ENCODE measurements at regions not wholly inside any gene's neighbourhood (a gene's known extent, or its start where the extent isn't known, plus 50 kb on each side); places are given as distances from the start of the nearest gene placed in this dataset.

GRCh38 chr6:145270464-145270863 lies 464.9 kb downstream of the EPM2A start:
- H3K4me1 Mint-ChIP-seq (ENCODE audit: low read depth, unreplicated experiment), result peaks cover 48% of the 10 kb centered on the region
- intact Hi-C loops (cut with micrococcal nuclease; ENCODE audit: unreplicated experiment), result no loop called here
- no peaks in the 10 kb centered on the region for H3K9me3 ChIP-seq
- H3K36me3 ChIP-seq (ENCODE audit: control insufficient read depth, insufficient read depth, low read length), result no peaks in the 10 kb centered on the region
- H3K27me3 Mint-ChIP-seq (ENCODE audit: insufficient read depth, unreplicated experiment), result no peaks in the 10 kb centered on the region
- no peak overlapping the region for H3K4me3 ChIP-seq (ENCODE audit: low read depth, low read length)
- no TSS peak for BruUV-seq (replicated peaks)
- no peaks in the 10 kb centered on the region for H3K27me3 ChIP-seq (replicated peaks; ENCODE audit: control insufficient read depth, insufficient read depth, low read length)
- H3K4me3 Mint-ChIP-seq (ENCODE audit: unreplicated experiment), result no peak overlapping the region
- DNase-seq, result no peak
- ChIA-PET POLR2A (no interaction called here), CTCF (no interaction called here)
- H3K36me3 Mint-ChIP-seq (ENCODE audit: insufficient read depth, unreplicated experiment), result no peaks in the 10 kb centered on the region
- H3K4me1 ChIP-seq, result peaks cover 53% of the 10 kb centered on the region
- no peaks in the 10 kb centered on the region for H3K9me3 Mint-ChIP-seq (ENCODE audit: unreplicated experiment)
- TF ChIP-seq CTCF (IDR thresholded peaks at IDR 0.05; ENCODE audit: insufficient read depth in 1 of 2, low read depth in 1 of 2, low read length in 1 of 2, severe bottlenecking in 1 of 2, unreplicated experiment in 1 of 2), result no peak
- H3K27ac Mint-ChIP-seq (ENCODE audit: unreplicated experiment), result no peak overlapping the region

GRCh38 chr6:145271040-145271439 lies 464.3 kb downstream of the EPM2A start:
- no TSS peak for BruUV-seq (replicated peaks)
- H3K36me3 Mint-ChIP-seq (ENCODE audit: insufficient read depth, unreplicated experiment), result no peaks in the 10 kb centered on the region
- peak in 1 of 2 experiments; percentile 18 for DNase-seq
- H3K27ac Mint-ChIP-seq (ENCODE audit: unreplicated experiment), result no peak overlapping the region
- intact Hi-C loops (cut with micrococcal nuclease; ENCODE audit: unreplicated experiment), result no loop called here
- no peak for TF ChIP-seq CTCF (IDR thresholded peaks at IDR 0.05; ENCODE audit: insufficient read depth in 1 of 2, low read depth in 1 of 2, low read length in 1 of 2, severe bottlenecking in 1 of 2, unreplicated experiment in 1 of 2)
- Histone ChIP-seq H3K36me3 (ENCODE audit: control insufficient read depth, insufficient read depth, low read length) (no peaks in the 10 kb centered on the region), H3K4me1 (peaks cover 47% of the 10 kb centered on the region), H3K4me3 (ENCODE audit: low read depth, low read length) (no peak overlapping the region), H3K27me3 (replicated peaks; ENCODE audit: control insufficient read depth, insufficient read depth, low read length) (no peaks in the 10 kb centered on the region), H3K9me3 (no peaks in the 10 kb centered on the region)
- no peaks in the 10 kb centered on the region for H3K9me3 Mint-ChIP-seq (ENCODE audit: unreplicated experiment)
- POLR2A ChIA-PET, result no interaction called here
- CTCF ChIA-PET, result no interaction called here
- peaks cover 42% of the 10 kb centered on the region for H3K4me1 Mint-ChIP-seq (ENCODE audit: low read depth, unreplicated experiment)
- no peaks in the 10 kb centered on the region for H3K27me3 Mint-ChIP-seq (ENCODE audit: insufficient read depth, unreplicated experiment)
- H3K4me3 Mint-ChIP-seq (ENCODE audit: unreplicated experiment), result peak overlapping the region; percentile 40

GRCh38 chr6:145271577-145271976 lies 463.7 kb downstream of the EPM2A start:
- Mint-ChIP-seq H3K36me3 (ENCODE audit: insufficient read depth, unreplicated experiment) (no peaks in the 10 kb centered on the region), H3K4me3 (ENCODE audit: unreplicated experiment) (no peak overlapping the region), H3K9me3 (ENCODE audit: unreplicated experiment) (no peaks in the 10 kb centered on the region), H3K4me1 (ENCODE audit: low read depth, unreplicated experiment) (peaks cover 37% of the 10 kb centered on the region), H3K27me3 (ENCODE audit: insufficient read depth, unreplicated experiment) (no peaks in the 10 kb centered on the region), H3K27ac (ENCODE audit: unreplicated experiment) (no peak overlapping the region)
- Histone ChIP-seq H3K36me3 (ENCODE audit: control insufficient read depth, insufficient read depth, low read length) (no peaks in the 10 kb centered on the region), H3K4me1 (peaks cover 42% of the 10 kb centered on the region), H3K4me3 (ENCODE audit: low read depth, low read length) (no peak overlapping the region), H3K27me3 (replicated peaks; ENCODE audit: control insufficient read depth, insufficient read depth, low read length) (no peaks in the 10 kb centered on the region), H3K9me3 (no peaks in the 10 kb centered on the region)
- CTCF ChIA-PET, result no interaction called here
- DNase-seq, result no peak
- POLR2A ChIA-PET, result no interaction called here
- intact Hi-C loops (cut with micrococcal nuclease; ENCODE audit: unreplicated experiment), result no loop called here
- BruUV-seq (replicated peaks), result no TSS peak
- no peak for TF ChIP-seq CTCF (IDR thresholded peaks at IDR 0.05; ENCODE audit: insufficient read depth in 1 of 2, low read depth in 1 of 2, low read length in 1 of 2, severe bottlenecking in 1 of 2, unreplicated experiment in 1 of 2)
